H9 (cell line): ENCODE measurements at regions not wholly inside any gene's neighbourhood (a gene's known extent, or its start where the extent isn't known, plus 50 kb on each side); places are given as distances from the start of the nearest gene placed in this dataset.

Experiments
- DNase-seq: peaks from one replicate; pipeline ENCODE4 v3.0.0-alpha.2; 2017
- H2AFZ ChIP-seq: one replicate; pipeline ENCODE4 v1.6.1; 2013; ENCODE audit warnings: mild to moderate bottlenecking, low read length, control low read depth, moderate library complexity
- H2AK5ac ChIP-seq: 2 replicates; pipeline ENCODE4 v1.6.1; 2013; ENCODE audit warnings: low read length, control low read depth, mixed read lengths; ENCODE audit not compliant: insufficient read length
- H2BK120ac ChIP-seq: one replicate; pipeline ENCODE4 v1.6.1; 2013; ENCODE audit warnings: low read depth, mild to moderate bottlenecking, low read length, control low read depth, inconsistent platforms; ENCODE audit not compliant: poor library complexity, severe bottlenecking
- H2BK12ac ChIP-seq: 2 replicates; pipeline ENCODE4 v1.6.1; 2013; ENCODE audit warnings: low read length, control low read depth, mixed read lengths, low read depth; ENCODE audit not compliant: insufficient read length
- H2BK15ac ChIP-seq: 2 replicates; pipeline ENCODE4 v1.6.1; 2013; ENCODE audit warnings: low read depth, low read length, control low read depth
- H2BK20ac ChIP-seq: one replicate; pipeline ENCODE4 v1.6.1; 2013; ENCODE audit warnings: low read depth, mild to moderate bottlenecking, low read length, control low read depth, inconsistent platforms; ENCODE audit not compliant: poor library complexity, severe bottlenecking
- H2BK5ac ChIP-seq: 2 replicates; pipeline ENCODE4 v1.6.1; 2013; ENCODE audit warnings: low read length, control low read depth, mixed read lengths; ENCODE audit not compliant: insufficient read length
- H3K14ac ChIP-seq: 2 replicates; pipeline ENCODE4 v1.6.1; 2013; ENCODE audit warnings: low read length, control low read depth; ENCODE audit not compliant: insufficient read depth
- H3K18ac ChIP-seq: 2 replicates; pipeline ENCODE4 v1.6.1; 2013; ENCODE audit warnings: low read depth, mild to moderate bottlenecking, mixed read lengths, low read length, control low read depth; ENCODE audit not compliant: insufficient read length
- H3K23ac ChIP-seq: 2 replicates; pipeline ENCODE4 v1.6.1; 2013; ENCODE audit warnings: low read length, control low read depth, mixed read lengths, low read depth; ENCODE audit not compliant: insufficient read length
- H3K23me2 ChIP-seq: 2 replicates; pipeline ENCODE4 v1.6.1; 2013; ENCODE audit warnings: low read depth, mild to moderate bottlenecking, mixed read lengths, low read length, control low read depth; ENCODE audit not compliant: insufficient read length, poor library complexity, severe bottlenecking
- H3K27ac ChIP-seq: 2 replicates; pipeline ENCODE4 v1.5.1; 2013; ENCODE audit warnings: low read length, control low read depth, mixed read lengths, low read depth; ENCODE audit not compliant: insufficient read length
- H3K27me3 ChIP-seq: 2 replicates; pipeline ENCODE4 v1.6.1; 2013; ENCODE audit warnings: low read length, control low read depth, inconsistent platforms; ENCODE audit not compliant: insufficient read depth
- H3K4ac ChIP-seq: 2 replicates; pipeline ENCODE4 v1.6.1; 2013; ENCODE audit warnings: low read depth, mild to moderate bottlenecking, control low read depth, inconsistent platforms, low read length, moderate library complexity
- H3K4me1 ChIP-seq: 2 replicates; pipeline ENCODE4 v1.6.1; 2013; ENCODE audit warnings: low read length, control low read depth, inconsistent platforms; ENCODE audit not compliant: insufficient read depth
- H3K4me2 ChIP-seq: 2 replicates; pipeline ENCODE4 v1.6.1; 2013; ENCODE audit warnings: low read length, control low read depth, mixed read lengths; ENCODE audit not compliant: insufficient read length, insufficient read depth
- H3K56ac ChIP-seq: 2 replicates; pipeline ENCODE4 v1.6.1; 2013; ENCODE audit warnings: low read depth, mild to moderate bottlenecking, mixed read lengths, low read length, control low read depth; ENCODE audit not compliant: insufficient read length
- H3K79me1 ChIP-seq: 2 replicates; pipeline ENCODE4 v1.6.1; 2013; ENCODE audit warnings: low read depth, mild to moderate bottlenecking, moderate library complexity, low read length, control low read depth, inconsistent platforms; ENCODE audit not compliant: insufficient read depth, poor library complexity, severe bottlenecking
- H3K79me2 ChIP-seq: 2 replicates; pipeline ENCODE4 v1.6.1; 2013; ENCODE audit warnings: low read length, control low read depth, inconsistent platforms; ENCODE audit not compliant: insufficient read depth
- H3K9ac ChIP-seq: 2 replicates; pipeline ENCODE4 v1.6.1; 2013; ENCODE audit warnings: low read length, control low read depth, mixed read lengths; ENCODE audit not compliant: insufficient read length; ENCODE audit errors: extremely low read depth
- H3K9me3 ChIP-seq: one replicate; pipeline ENCODE4 v1.6.1; 2013; ENCODE audit warnings: low read depth, low read length, inconsistent platforms; ENCODE audit not compliant: control insufficient read depth
- H3T11ph ChIP-seq: one replicate; pipeline ENCODE4 v1.6.1; 2013; ENCODE audit warnings: mild to moderate bottlenecking, low read length, control low read depth, inconsistent platforms
- H4K20me1 ChIP-seq: one replicate; pipeline ENCODE4 v1.6.1; 2013; ENCODE audit not compliant: control insufficient read depth, insufficient read length, insufficient read depth
- H4K5ac ChIP-seq: 2 replicates; pipeline ENCODE4 v1.6.1; 2013; ENCODE audit warnings: low read depth, mild to moderate bottlenecking, mixed read lengths, low read length, control low read depth; ENCODE audit not compliant: insufficient read length
- H4K8ac ChIP-seq: replicated peaks from 2 replicates; pipeline ENCODE4 v1.6.1; 2013; ENCODE audit warnings: low read length, control low read depth, mixed read lengths, low read depth; ENCODE audit not compliant: insufficient read length
- H4K91ac ChIP-seq: 2 replicates; pipeline ENCODE4 v1.6.1; 2013; ENCODE audit warnings: low read depth, mild to moderate bottlenecking, moderate library complexity, mixed read lengths, low read length, control low read depth; ENCODE audit not compliant: insufficient read length
- H3K27ac Mint-ChIP-seq, 3 experiments: 2 replicates in 2 of 3; 3 replicates in 1 of 3; pipeline ENCODE4 v1.8.0; 2020 to 2021; ENCODE audit warnings: mixed read lengths in 3 of 3, mild to moderate bottlenecking in 1 of 3, moderate library complexity in 1 of 3
- H3K27me3 Mint-ChIP-seq: 2 replicates; pipeline ENCODE4 v1.8.0; 2021; ENCODE audit warnings: low read depth, mild to moderate bottlenecking, moderate library complexity, mixed read lengths
- H3K36me3 Mint-ChIP-seq, 3 experiments: 2 replicates in 2 of 3; 3 replicates in 1 of 3; pipeline ENCODE4 v1.8.0; 2020 to 2021; ENCODE audit warnings: low read depth in 3 of 3, mixed read lengths in 3 of 3; ENCODE audit not compliant: insufficient read depth in 1 of 3
- H3K4me1 Mint-ChIP-seq, 2 experiments: 2 replicates each; pipeline ENCODE4 v1.8.0; 2020; ENCODE audit warnings: mixed read lengths in 2 of 2
- H3K4me3 Mint-ChIP-seq, 2 experiments: 2 replicates in 1 of 2; 3 replicates in 1 of 2; pipeline ENCODE4 v1.8.0; 2020 to 2021; ENCODE audit warnings: mild to moderate bottlenecking in 2 of 2, mixed read lengths in 2 of 2, moderate library complexity in 1 of 2
- H3K9me3 Mint-ChIP-seq, 2 experiments: 2 replicates in 1 of 2; 3 replicates in 1 of 2; pipeline ENCODE4 v1.8.0; 2020; ENCODE audit warnings: mild to moderate bottlenecking in 2 of 2, mixed read lengths in 2 of 2, moderate library complexity in 1 of 2
- CTCF ChIP-seq: fragments of 200-600 bp; sonication (generic); conservative IDR thresholded peaks from 3 replicates; pipeline ENCODE4 v1.8.0; 2021; ENCODE audit warnings: antibody characterized with exemption, mild to moderate bottlenecking
- WGBS: extraction: QIAGEN DNeasy Blood & Tissue Kit; methylation state at CpG from one replicate; pipeline ENCODE4 v1.1.7; 2013; ENCODE audit warnings: missing lambda C conversion rate, low lambda C conversion rate, mixed read lengths; ENCODE audit not compliant: insufficient read length; ENCODE audit errors: extremely low coverage; 5-methylcytosine and 5-hydroxymethylcytosine counted together

GRCh38 chr9:90544488-90544887 is 98.1 kb downstream of the DIRAS2 start:
- Mint-ChIP-seq H3K4me3 (no peak overlapping the region), H3K27me3 (no peaks in the 10 kb centered on the region), H3K27ac (no peak overlapping the region), H3K36me3 (peaks cover 0 to 15% (median 3%) of the 10 kb centered on the region in 3 experiments; a peak in 2 of 7 replicates), H3K4me1 (peaks cover 0 to 3% of the 10 kb centered on the region in 2 experiments; a peak in 2 of 4 replicates), H3K9me3 (peaks cover 10 to 16% of the 10 kb centered on the region in 2 experiments)
- no peak overlapping the region for H2BK15ac ChIP-seq
- no peak for TF ChIP-seq CTCF
- H3K9me3 ChIP-seq = no peaks in the 10 kb centered on the region
- DNase-seq = no peak
- no peak overlapping the region for H4K91ac ChIP-seq
- no peak overlapping the region for H2BK5ac ChIP-seq
- H3K79me1 ChIP-seq = no peaks in the 10 kb centered on the region
- H3K9ac ChIP-seq = no peak overlapping the region
- no peaks in the 10 kb centered on the region for H4K20me1 ChIP-seq
- H3K27me3 ChIP-seq = no peaks in the 10 kb centered on the region
- no peak overlapping the region for H2AK5ac ChIP-seq
- no CpG with 5 or more reads among the region's 2 CpGs for WGBS
- H4K8ac ChIP-seq = no peak overlapping the region
- no peaks in the 10 kb centered on the region for H3K23me2 ChIP-seq
- no peak overlapping the region for H3K27ac ChIP-seq
- no peak overlapping the region for H3T11ph ChIP-seq
- H3K14ac ChIP-seq = no peak overlapping the region
- H4K5ac ChIP-seq = no peak overlapping the region
- H3K18ac ChIP-seq = no peak overlapping the region
- H2BK20ac ChIP-seq = no peak overlapping the region
- no peak overlapping the region for H3K23ac ChIP-seq
- no peaks in the 10 kb centered on the region for H3K79me2 ChIP-seq
- no peaks in the 10 kb centered on the region for H3K4me1 ChIP-seq
- H3K4ac ChIP-seq = no peak overlapping the region
- no peak overlapping the region for H3K4me2 ChIP-seq
- no peak overlapping the region for H2BK12ac ChIP-seq
- H2AFZ ChIP-seq = no peak overlapping the region
- no peak overlapping the region for H3K56ac ChIP-seq
- H2BK120ac ChIP-seq = no peak overlapping the region
